Esophagus squamous epithelium (tissue), 4 donors: ENCODE measurements at regions not wholly inside any gene's neighbourhood (a gene's known extent, or its start where the extent isn't known, plus 50 kb on each side); places are given as distances from the start of the nearest gene placed in this dataset.

Source experiments
- POLR2A ChIP-seq, 4 donors: fragments of 450-650 bp; IDR thresholded peaks; one replicate each; pipeline ENCODE4 v1.6.1; 2017; ENCODE audit warnings: antibody characterized with exemption in 4 of 4, mild to moderate bottlenecking in 4 of 4, moderate library complexity in 3 of 4
- TF ChIP-seq, protein P1 (sequence below), 6 experiments: fragments of 450-650 bp in 4 of 6; fragments of 200-600 bp in 2 of 6; sonication (generic) in 2 of 6; IDR thresholded peaks; one replicate each; pipeline ENCODE4 v1.5.1; 2016 to 2019; ENCODE audit warnings: antibody characterized with exemption in 6 of 6, mild to moderate bottlenecking in 4 of 6, moderate library complexity in 4 of 6

DNA sequence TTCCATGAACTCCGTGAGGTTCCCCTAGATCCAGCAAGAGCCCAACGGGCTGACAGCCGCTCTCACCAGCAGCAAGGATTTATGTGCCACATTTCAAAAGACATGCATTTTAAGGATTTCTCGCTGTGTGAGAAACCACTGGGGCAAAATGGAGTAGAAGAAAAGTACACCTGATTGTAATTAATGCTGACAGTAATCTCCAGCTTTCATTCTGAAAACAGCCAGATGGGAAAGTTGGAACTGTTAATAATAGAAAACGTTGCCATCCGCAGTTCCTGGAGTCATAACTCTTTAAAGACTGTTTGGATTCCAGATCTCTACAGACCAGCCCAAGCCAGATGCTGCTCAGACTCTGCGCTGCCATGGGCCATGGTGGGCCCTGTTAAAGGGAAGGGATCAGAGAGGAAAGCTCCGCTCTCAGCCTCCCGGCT lies 216.9 kb upstream of the GLI3 start:
- TF ChIP-seq, protein P1, sequence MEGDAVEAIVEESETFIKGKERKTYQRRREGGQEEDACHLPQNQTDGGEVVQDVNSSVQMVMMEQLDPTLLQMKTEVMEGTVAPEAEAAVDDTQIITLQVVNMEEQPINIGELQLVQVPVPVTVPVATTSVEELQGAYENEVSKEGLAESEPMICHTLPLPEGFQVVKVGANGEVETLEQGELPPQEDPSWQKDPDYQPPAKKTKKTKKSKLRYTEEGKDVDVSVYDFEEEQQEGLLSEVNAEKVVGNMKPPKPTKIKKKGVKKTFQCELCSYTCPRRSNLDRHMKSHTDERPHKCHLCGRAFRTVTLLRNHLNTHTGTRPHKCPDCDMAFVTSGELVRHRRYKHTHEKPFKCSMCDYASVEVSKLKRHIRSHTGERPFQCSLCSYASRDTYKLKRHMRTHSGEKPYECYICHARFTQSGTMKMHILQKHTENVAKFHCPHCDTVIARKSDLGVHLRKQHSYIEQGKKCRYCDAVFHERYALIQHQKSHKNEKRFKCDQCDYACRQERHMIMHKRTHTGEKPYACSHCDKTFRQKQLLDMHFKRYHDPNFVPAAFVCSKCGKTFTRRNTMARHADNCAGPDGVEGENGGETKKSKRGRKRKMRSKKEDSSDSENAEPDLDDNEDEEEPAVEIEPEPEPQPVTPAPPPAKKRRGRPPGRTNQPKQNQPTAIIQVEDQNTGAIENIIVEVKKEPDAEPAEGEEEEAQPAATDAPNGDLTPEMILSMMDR (IDR thresholded peaks at IDR 0.05): no peak
- TF ChIP-seq POLR2A (IDR thresholded peaks at IDR 0.05): no peak
